GM18909 (cell line): ENCODE measurements at regions not wholly inside any gene's neighbourhood (a gene's known extent, or its start where the extent isn't known, plus 50 kb on each side); places are given as distances from the start of the nearest gene placed in this dataset.

ENCODE experiments used
- ATAC-seq: cut with Tn5 transposase; IDR thresholded peaks from one replicate; pipeline ENCODE4 v1.9.1; 2021; ENCODE audit warnings: mild to moderate bottlenecking; ENCODE audit not compliant: unreplicated experiment, poor library complexity

- ATAC-seq, result no peak
These were observed 200.4 kb downstream of the KIF18A start for GRCh38 chr11:27907530-27907929.

- ATAC-seq, result no peak
These were observed 200.9 kb downstream of the KIF18A start for GRCh38 chr11:27907091-27907490.

GRCh38 chr11:27904358-27905055, 203.4 kb downstream of the KIF18A start:
- ATAC-seq, result no peak

GRCh38 chr11:27902981-27903624, 202.8 kb upstream of the BDNF start:
- no peak for ATAC-seq

- no peak for ATAC-seq
These were observed 197.9 kb upstream of the BDNF start for GRCh38 chr11:27898166-27898565.

- ATAC-seq, result no peak
These were observed 195.8 kb upstream of the BDNF start for GRCh38 chr11:27896096-27896495.

GRCh38 chr11:27894552-27894951, 194.3 kb upstream of the BDNF start:
- peak; percentile 77 for ATAC-seq

- ATAC-seq, result no peak
These were observed 186.6 kb upstream of the BDNF start for GRCh38 chr11:27886857-27887256.

GRCh38 chr11:27882066-27882697, 181.9 kb upstream of the BDNF start:
- ATAC-seq, result peak; percentile 65

GRCh38 chr11:27875831-27876775, 175.8 kb upstream of the BDNF start:
- no peak for ATAC-seq

- no peak for ATAC-seq
These were observed 175.0 kb upstream of the BDNF start for GRCh38 chr11:27874998-27875830.

- no peak for ATAC-seq
These were observed 173.4 kb upstream of the BDNF start for GRCh38 chr11:27873664-27874063.

- ATAC-seq, result no peak
These were observed 170.8 kb upstream of the BDNF start for GRCh38 chr11:27871056-27871455.

GRCh38 chr11:27869701-27870100, 169.4 kb upstream of the BDNF start:
- ATAC-seq, result no peak

- ATAC-seq, result no peak
These were observed 168.5 kb upstream of the BDNF start for GRCh38 chr11:27868709-27869108.

GRCh38 chr11:27868226-27868625, 168.0 kb upstream of the BDNF start:
- no peak for ATAC-seq

GRCh38 chr11:27865105-27865504, 164.8 kb upstream of the BDNF start:
- no peak for ATAC-seq

- ATAC-seq, result no peak
These were observed 164.4 kb upstream of the BDNF start for GRCh38 chr11:27864611-27865010.

GRCh38 chr11:27864091-27864491, 163.8 kb upstream of the BDNF start:
- no peak for ATAC-seq

GRCh38 chr11:27863637-27864036, 163.4 kb upstream of the BDNF start:
- ATAC-seq, result no peak
